ENCODE measurements at regions not wholly inside any gene's neighbourhood (a gene's known extent, or its start where the extent isn't known, plus 50 kb on each side); places are given as distances from the start of the nearest gene placed in this dataset.
"Not testable (repeated sequence)": the region's sequence is repeated elsewhere in the genome, so short reads cannot be mapped to it uniquely, and the experiment has no call there.

- not testable (repeated sequence) for DNase-seq
These were observed 93.2 kb upstream of the RPH3AL start, which contains the start of gene RFLNB for GRCh38 chr17:445839-446238. Gene RFLNB (minus strand): TSS chr17:445939.

GRCh38 chr17:444879-445454 lies 92.4 kb upstream of the RPH3AL start:
- DNase-seq, result no peak

- DNase-seq, result no peak
These were observed 90.5 kb upstream of the RPH3AL start for GRCh38 chr17:443109-443508.

GRCh38 chr17:441155-441950 lies 88.7 kb upstream of the RPH3AL start:
- DNase-seq, result no peak

- no peak for DNase-seq
These were observed 85.6 kb upstream of the RPH3AL start for GRCh38 chr17:438191-438590.

- DNase-seq, result no peak
These were observed 84.9 kb upstream of the RPH3AL start for GRCh38 chr17:437545-437944.

- DNase-seq, result no peak
These were observed 84.0 kb upstream of the RPH3AL start for GRCh38 chr17:436571-436970.

GRCh38 chr17:432471-432870 lies 79.9 kb upstream of the RPH3AL start:
- DNase-seq, result peak; percentile 41 to 48

GRCh38 chr17:431494-431893 lies 78.9 kb upstream of the RPH3AL start:
- DNase-seq, result no peak

GRCh38 chr17:429589-429988 lies 77.0 kb upstream of the RPH3AL start:
- DNase-seq, result no peak

GRCh38 chr17:428414-428813 lies 75.8 kb upstream of the RPH3AL start:
- DNase-seq, result no peak

GRCh38 chr17:427891-428290 lies 75.3 kb upstream of the RPH3AL start:
- no peak for DNase-seq

- DNase-seq, result no peak
These were observed 74.7 kb upstream of the RPH3AL start for GRCh38 chr17:427327-427726.

GRCh38 chr17:422196-422930 lies 69.8 kb upstream of the RPH3AL start:
- DNase-seq, result no peak

GRCh38 chr17:420479-421175 lies 68.0 kb upstream of the RPH3AL start:
- no peak for DNase-seq

- DNase-seq, result no peak
These were observed 66.6 kb upstream of the RPH3AL start for GRCh38 chr17:419073-419735.

GRCh38 chr17:418421-418751 lies 65.8 kb upstream of the RPH3AL start:
- peak; percentile 8 to 38 for DNase-seq

GRCh38 chr17:417691-418420 lies 65.2 kb upstream of the RPH3AL start:
- no peak for DNase-seq

- DNase-seq, result no peak
These were observed 63.9 kb upstream of the RPH3AL start for GRCh38 chr17:416293-417206.

- DNase-seq, result no peak
These were observed 61.2 kb upstream of the RPH3AL start for GRCh38 chr17:413706-414380.
